T1000 (cell line): ENCODE measurements at regions not wholly inside any gene's neighbourhood (a gene's known extent, or its start where the extent isn't known, plus 50 kb on each side); places are given as distances from the start of the nearest gene placed in this dataset.
A peak's percentile ranks its signal among the peaks of the same experiment; 100 is the strongest.

ENCODE experiments used
- DNase-seq: peaks from one replicate; lab custom pipeline; 2025; ENCODE audit warnings: mixed read lengths; lab: John Stamatoyannopoulos, UW

GRCh38 chr12:75834591-75834990, 197.0 kb downstream of the PHLDA1 start:
- DNase-seq = no peak

- no peak for DNase-seq
Measured at GRCh38 chr12:75833268-75833667, 198.3 kb downstream of the PHLDA1 start.

- no peak for DNase-seq
Measured at GRCh38 chr12:75831402-75831801, 200.2 kb downstream of the PHLDA1 start.

- DNase-seq = no peak
Measured at GRCh38 chr12:75827061-75827460, 204.5 kb downstream of the PHLDA1 start.

- DNase-seq = peak; percentile 26
Measured at GRCh38 chr12:75825686-75826085, 205.9 kb downstream of the PHLDA1 start.

- DNase-seq = no peak
Measured at GRCh38 chr12:75823475-75823874, 208.1 kb downstream of the PHLDA1 start.

GRCh38 chr12:75822416-75822815, 209.2 kb downstream of the PHLDA1 start:
- no peak for DNase-seq

- DNase-seq = peak; percentile 46
Measured at GRCh38 chr12:75820848-75821578, 210.6 kb downstream of the PHLDA1 start.

GRCh38 chr12:75820071-75820470, 211.5 kb downstream of the PHLDA1 start:
- no peak for DNase-seq

GRCh38 chr12:75819512-75819911, 212.1 kb downstream of the PHLDA1 start:
- no peak for DNase-seq

GRCh38 chr12:75818863-75819262, 212.7 kb downstream of the PHLDA1 start:
- DNase-seq = no peak

GRCh38 chr12:75816897-75817296, 214.7 kb downstream of the PHLDA1 start:
- DNase-seq = no peak

GRCh38 chr12:75815756-75816155, 215.8 kb downstream of the PHLDA1 start:
- DNase-seq = peak; percentile 15

- peak; percentile 61 for DNase-seq
Measured at GRCh38 chr12:75814851-75815754, 216.5 kb downstream of the PHLDA1 start.

GRCh38 chr12:75813072-75813471, 218.5 kb downstream of the PHLDA1 start:
- DNase-seq = no peak

GRCh38 chr12:75812271-75813018, 219.1 kb downstream of the PHLDA1 start:
- no peak for DNase-seq

GRCh38 chr12:75809746-75810145, 221.8 kb downstream of the PHLDA1 start:
- DNase-seq = no peak

- DNase-seq = no peak
Measured at GRCh38 chr12:75807494-75807893, 224.1 kb downstream of the PHLDA1 start.

GRCh38 chr12:75805905-75806304, 225.7 kb downstream of the PHLDA1 start:
- no peak for DNase-seq

- no peak for DNase-seq
Measured at GRCh38 chr12:75805320-75805719, 226.3 kb downstream of the PHLDA1 start.

- DNase-seq = no peak
Measured at GRCh38 chr12:75798136-75798926, 233.2 kb downstream of the PHLDA1 start.

GRCh38 chr12:75795125-75795524, 236.5 kb downstream of the PHLDA1 start:
- no peak for DNase-seq
